DND-41 (cell line): ENCODE measurements at regions not wholly inside any gene's neighbourhood (a gene's known extent, or its start where the extent isn't known, plus 50 kb on each side); places are given as distances from the start of the nearest gene placed in this dataset.

Experiments used
- EZH2 ChIP-seq: IDR thresholded peaks from 3 replicates; pipeline ENCODE4 v1.6.1; 2012; ENCODE audit warnings: borderline replicate concordance, low read depth, mild to moderate bottlenecking, moderate library complexity, low read length, inconsistent platforms; ENCODE audit not compliant: severe bottlenecking
- TF ChIP-seq, protein P1 (sequence below): IDR thresholded peaks from 2 replicates; pipeline ENCODE4 v1.5.1; 2012; ENCODE audit warnings: borderline replicate concordance, low read length, moderate library complexity, mild to moderate bottlenecking; ENCODE audit not compliant: poor library complexity, severe bottlenecking; ENCODE audit errors: extremely low read depth

DNA sequence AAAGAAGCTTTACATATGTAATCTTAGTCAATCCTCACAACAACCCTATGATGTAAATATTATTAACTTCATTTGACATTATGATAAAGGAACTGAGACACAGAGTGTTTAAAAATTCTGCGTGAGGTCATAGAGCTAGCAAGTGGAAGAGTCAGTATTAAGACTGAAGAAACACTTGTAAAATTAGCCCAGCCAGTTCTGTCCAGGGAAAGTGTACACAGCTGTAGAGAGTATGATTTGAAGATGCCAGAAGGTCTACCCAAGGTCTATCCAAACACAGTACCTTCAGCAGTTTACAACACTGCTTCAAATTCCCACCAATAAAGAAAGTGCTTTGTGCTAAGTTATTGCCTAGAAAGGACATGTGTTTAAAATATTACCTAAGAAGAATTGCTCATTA lies 51.7 kb upstream of the ITPRID2 start:
- TF ChIP-seq, protein P1, sequence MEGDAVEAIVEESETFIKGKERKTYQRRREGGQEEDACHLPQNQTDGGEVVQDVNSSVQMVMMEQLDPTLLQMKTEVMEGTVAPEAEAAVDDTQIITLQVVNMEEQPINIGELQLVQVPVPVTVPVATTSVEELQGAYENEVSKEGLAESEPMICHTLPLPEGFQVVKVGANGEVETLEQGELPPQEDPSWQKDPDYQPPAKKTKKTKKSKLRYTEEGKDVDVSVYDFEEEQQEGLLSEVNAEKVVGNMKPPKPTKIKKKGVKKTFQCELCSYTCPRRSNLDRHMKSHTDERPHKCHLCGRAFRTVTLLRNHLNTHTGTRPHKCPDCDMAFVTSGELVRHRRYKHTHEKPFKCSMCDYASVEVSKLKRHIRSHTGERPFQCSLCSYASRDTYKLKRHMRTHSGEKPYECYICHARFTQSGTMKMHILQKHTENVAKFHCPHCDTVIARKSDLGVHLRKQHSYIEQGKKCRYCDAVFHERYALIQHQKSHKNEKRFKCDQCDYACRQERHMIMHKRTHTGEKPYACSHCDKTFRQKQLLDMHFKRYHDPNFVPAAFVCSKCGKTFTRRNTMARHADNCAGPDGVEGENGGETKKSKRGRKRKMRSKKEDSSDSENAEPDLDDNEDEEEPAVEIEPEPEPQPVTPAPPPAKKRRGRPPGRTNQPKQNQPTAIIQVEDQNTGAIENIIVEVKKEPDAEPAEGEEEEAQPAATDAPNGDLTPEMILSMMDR = no peak
- TF ChIP-seq EZH2 = no peak
